ENCODE measurements at regions not wholly inside any gene's neighbourhood (a gene's known extent, or its start where the extent isn't known, plus 50 kb on each side); places are given as distances from the start of the nearest gene placed in this dataset.

DNA sequence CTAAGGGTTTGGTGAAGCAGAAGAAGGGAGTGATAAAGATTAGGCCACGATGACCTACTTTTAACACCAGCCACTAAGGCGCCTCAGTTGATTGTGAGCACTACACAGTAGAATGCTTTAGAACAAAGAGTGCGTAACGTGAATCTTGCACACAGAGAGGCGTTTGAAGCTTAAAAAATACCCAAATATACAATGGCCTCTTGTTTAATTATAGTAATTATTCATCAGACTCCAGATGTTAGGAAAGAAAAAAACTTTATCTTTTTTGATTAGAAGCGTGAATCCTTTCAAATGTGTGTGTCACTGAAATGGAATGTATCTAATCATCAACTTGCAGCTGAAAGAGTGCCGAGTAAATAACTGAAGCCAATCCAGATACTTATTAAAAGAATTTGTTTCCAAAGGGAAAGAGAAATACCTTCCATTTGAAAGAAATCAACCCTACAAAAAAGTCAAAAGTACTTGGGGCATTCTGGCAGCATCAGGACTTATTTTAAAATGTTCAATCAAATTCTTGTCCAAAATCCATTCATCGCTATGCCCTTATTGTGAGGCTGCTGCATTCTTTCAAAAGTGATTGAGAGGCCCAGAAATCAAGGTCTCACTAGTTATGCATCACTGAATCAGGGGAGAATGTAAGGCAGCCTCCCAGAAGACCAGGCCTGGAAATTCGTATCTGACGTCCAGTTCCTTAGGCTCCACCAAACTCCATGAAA is 337.5 kb downstream of the ZNF608 start:
- no peak for TF ChIP-seq BACH1 (IDR thresholded peaks at IDR 0.05; ENCODE audit: low read length)
- no peak for TF ChIP-seq EP300 (IDR thresholded peaks at IDR 0.05; ENCODE audit: borderline replicate concordance in 1 of 2, low read depth in 2 of 2, low read length in 2 of 2)
- TF ChIP-seq, protein P1, sequence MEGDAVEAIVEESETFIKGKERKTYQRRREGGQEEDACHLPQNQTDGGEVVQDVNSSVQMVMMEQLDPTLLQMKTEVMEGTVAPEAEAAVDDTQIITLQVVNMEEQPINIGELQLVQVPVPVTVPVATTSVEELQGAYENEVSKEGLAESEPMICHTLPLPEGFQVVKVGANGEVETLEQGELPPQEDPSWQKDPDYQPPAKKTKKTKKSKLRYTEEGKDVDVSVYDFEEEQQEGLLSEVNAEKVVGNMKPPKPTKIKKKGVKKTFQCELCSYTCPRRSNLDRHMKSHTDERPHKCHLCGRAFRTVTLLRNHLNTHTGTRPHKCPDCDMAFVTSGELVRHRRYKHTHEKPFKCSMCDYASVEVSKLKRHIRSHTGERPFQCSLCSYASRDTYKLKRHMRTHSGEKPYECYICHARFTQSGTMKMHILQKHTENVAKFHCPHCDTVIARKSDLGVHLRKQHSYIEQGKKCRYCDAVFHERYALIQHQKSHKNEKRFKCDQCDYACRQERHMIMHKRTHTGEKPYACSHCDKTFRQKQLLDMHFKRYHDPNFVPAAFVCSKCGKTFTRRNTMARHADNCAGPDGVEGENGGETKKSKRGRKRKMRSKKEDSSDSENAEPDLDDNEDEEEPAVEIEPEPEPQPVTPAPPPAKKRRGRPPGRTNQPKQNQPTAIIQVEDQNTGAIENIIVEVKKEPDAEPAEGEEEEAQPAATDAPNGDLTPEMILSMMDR (IDR thresholded peaks at IDR 0.05; ENCODE audit: control extremely low read depth in 1 of 3, insufficient read depth in 1 of 3, low read depth in 1 of 3, low read length in 3 of 3), result no peak
- no peak for TF ChIP-seq SP1 (IDR thresholded peaks at IDR 0.05; ENCODE audit: low read depth, low read length)
- TF ChIP-seq, protein P2, sequence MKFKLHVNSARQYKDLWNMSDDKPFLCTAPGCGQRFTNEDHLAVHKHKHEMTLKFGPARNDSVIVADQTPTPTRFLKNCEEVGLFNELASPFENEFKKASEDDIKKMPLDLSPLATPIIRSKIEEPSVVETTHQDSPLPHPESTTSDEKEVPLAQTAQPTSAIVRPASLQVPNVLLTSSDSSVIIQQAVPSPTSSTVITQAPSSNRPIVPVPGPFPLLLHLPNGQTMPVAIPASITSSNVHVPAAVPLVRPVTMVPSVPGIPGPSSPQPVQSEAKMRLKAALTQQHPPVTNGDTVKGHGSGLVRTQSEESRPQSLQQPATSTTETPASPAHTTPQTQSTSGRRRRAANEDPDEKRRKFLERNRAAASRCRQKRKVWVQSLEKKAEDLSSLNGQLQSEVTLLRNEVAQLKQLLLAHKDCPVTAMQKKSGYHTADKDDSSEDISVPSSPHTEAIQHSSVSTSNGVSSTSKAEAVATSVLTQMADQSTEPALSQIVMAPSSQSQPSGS (IDR thresholded peaks at IDR 0.05; ENCODE audit: low read length), result no peak
- no peak for TF ChIP-seq SRF (IDR thresholded peaks at IDR 0.05; ENCODE audit: low read depth, low read length)

All from H1 (cell line).